ENCODE measurements at regions not wholly inside any gene's neighbourhood (a gene's known extent, or its start where the extent isn't known, plus 50 kb on each side); places are given as distances from the start of the nearest gene placed in this dataset.

DNA sequence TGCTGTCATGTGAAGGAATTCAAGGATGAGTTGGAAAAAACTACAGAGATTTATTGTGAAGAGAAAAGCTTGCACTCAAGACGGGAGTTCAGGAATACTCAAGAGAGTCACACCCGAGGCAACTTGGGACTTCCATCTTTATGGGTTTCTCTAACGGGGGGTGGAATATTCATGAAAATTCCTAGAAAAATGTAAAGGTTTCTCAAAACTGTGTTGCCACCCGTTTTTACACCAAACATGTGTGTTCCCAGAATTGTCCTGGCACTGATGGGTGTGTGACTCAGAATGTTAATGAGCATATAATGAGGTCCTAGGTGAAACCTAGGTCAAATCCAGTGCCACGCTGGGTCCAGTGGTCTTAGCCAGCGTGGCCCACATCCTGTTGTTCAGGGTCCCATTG is 381.5 kb downstream of the CDH26 start:
- DNase-seq (ENCODE audit: low read depth), result no peak
- no peak overlapping the region for H3K4me3 ChIP-seq (ENCODE audit: control insufficient read depth, low read depth, low read length)
- TF ChIP-seq, protein P1, sequence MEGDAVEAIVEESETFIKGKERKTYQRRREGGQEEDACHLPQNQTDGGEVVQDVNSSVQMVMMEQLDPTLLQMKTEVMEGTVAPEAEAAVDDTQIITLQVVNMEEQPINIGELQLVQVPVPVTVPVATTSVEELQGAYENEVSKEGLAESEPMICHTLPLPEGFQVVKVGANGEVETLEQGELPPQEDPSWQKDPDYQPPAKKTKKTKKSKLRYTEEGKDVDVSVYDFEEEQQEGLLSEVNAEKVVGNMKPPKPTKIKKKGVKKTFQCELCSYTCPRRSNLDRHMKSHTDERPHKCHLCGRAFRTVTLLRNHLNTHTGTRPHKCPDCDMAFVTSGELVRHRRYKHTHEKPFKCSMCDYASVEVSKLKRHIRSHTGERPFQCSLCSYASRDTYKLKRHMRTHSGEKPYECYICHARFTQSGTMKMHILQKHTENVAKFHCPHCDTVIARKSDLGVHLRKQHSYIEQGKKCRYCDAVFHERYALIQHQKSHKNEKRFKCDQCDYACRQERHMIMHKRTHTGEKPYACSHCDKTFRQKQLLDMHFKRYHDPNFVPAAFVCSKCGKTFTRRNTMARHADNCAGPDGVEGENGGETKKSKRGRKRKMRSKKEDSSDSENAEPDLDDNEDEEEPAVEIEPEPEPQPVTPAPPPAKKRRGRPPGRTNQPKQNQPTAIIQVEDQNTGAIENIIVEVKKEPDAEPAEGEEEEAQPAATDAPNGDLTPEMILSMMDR (IDR thresholded peaks at IDR 0.05; ENCODE audit: control insufficient read depth, insufficient read depth, low read depth, low read length, missing control alignments), result no peak

DNA sequence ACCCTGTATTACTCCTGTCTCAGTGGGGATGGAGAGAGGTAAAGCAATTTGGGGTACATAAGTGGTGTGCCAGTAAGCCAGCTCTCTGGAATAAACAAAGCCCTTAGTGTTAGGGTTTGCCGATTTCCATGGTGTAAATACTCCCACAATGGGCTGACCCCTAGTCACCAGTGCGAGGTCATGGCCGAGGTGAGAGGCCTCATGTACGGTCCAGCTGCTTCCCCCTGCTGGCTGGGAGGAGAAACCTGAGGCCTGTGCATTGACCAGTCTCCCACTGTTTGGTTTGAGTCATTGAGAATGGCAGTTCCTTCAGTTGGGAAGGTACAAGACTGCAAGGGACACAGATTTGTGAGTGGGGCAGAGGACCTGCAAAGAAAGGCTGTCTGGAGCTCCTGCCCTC is 382.0 kb downstream of the CDH26 start:
- no peak for DNase-seq (ENCODE audit: low read depth)
- TF ChIP-seq, protein P1 (IDR thresholded peaks at IDR 0.05; ENCODE audit: control insufficient read depth, insufficient read depth, low read depth, low read length, missing control alignments), result no peak
- H3K4me3 ChIP-seq (ENCODE audit: control insufficient read depth, low read depth, low read length), result no peak overlapping the region

DNA sequence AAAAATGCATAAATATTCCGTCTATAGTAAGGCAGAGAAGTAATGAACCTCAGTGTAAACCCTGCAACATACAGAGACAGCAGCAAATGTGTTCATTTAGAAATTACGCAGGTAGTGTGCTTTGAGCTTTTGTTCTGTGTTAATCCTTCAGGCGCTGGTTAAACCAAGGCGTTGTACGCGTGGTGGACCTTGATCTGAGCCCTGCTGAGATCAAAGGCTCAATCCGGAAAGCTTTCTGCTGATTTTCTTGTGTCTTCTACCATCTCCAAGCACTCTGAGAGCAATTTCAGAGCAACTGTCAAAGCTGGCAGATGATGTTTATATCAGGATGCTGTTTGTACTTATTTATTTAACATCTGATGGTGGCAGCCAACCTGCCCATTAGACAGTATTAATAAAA is 382.8 kb downstream of the CDH26 start:
- no peak for DNase-seq (ENCODE audit: low read depth)
- H3K4me3 ChIP-seq (ENCODE audit: control insufficient read depth, low read depth, low read length), result no peak overlapping the region
- TF ChIP-seq, protein P1 (IDR thresholded peaks at IDR 0.05; ENCODE audit: control insufficient read depth, insufficient read depth, low read depth, low read length, missing control alignments), result no peak

DNA sequence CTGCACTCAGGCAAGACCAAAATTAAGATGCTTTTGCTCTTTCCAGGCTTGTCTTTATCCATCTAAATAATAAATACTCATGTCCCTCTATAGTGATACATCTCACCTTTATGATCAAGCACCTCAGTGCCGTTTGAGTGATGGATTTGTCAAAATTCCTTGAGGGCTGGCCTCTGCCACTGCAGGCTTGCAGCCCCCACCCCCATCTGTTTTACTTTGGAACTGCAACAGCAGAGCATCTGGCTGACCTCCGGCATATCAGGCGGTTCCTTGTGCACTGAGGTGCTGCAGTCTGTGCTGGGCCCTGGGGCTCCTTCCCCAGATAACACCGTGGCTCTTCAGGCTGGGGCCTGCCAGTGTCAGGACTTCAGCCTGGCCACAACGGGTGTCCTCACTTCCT is 386.9 kb downstream of the CDH26 start:
- H3K4me3 ChIP-seq (ENCODE audit: control insufficient read depth, low read depth, low read length), result no peak overlapping the region
- TF ChIP-seq, protein P1 (IDR thresholded peaks at IDR 0.05; ENCODE audit: control insufficient read depth, insufficient read depth, low read depth, low read length, missing control alignments), result no peak
- DNase-seq (ENCODE audit: low read depth), result no peak

GRCh38 chr20:60349418-60349817 is 391.2 kb downstream of the CDH26 start:
- no peak overlapping the region for H3K4me3 ChIP-seq (ENCODE audit: control insufficient read depth, low read depth, low read length)
- DNase-seq (ENCODE audit: low read depth), result no peak
- TF ChIP-seq, protein P1 (IDR thresholded peaks at IDR 0.05; ENCODE audit: control insufficient read depth, insufficient read depth, low read depth, low read length, missing control alignments), result no peak

DNA sequence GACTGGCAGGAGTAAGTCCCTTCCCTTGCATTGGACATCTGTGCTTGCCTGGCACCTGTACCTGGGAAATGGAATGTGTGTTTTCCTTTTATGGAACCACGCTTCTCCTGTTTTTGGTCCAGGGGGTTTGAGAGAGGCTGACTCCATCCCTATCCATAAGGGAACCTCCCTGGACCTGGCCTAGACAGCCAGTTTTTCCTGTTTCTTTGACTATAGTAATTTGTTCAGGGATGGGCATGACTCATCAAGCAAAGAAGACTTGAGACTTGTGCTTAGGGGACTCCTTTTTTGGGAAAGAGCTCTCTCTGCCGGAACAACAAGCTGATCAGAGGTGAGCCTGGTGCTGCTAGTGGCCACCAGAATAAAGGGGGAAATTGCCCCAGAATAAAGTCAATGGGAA is 393.8 kb downstream of the CDH26 start:
- no peak for DNase-seq (ENCODE audit: low read depth)
- no peak overlapping the region for H3K4me3 ChIP-seq (ENCODE audit: control insufficient read depth, low read depth, low read length)
- TF ChIP-seq, protein P1 (IDR thresholded peaks at IDR 0.05; ENCODE audit: control insufficient read depth, insufficient read depth, low read depth, low read length, missing control alignments), result no peak

DNA sequence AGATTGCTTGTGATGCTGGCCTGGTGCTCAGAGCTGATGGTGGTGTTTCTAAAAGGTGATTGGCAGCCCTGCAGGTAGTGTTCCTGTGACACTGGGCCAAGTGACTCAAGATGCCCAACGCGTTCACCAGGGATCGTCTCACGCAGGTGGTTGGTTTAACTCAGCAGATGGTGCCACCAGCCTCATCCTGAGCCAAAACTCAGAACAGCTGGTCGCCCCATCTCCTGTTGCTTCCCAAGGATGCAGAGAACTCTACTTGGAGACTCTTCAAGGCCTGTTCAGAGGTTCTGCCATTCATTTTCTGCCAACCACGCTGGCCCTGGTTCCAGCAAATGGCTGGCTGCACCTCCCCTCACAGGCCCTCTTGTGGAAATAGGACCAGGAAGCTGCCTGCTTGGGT is 394.4 kb downstream of the CDH26 start:
- no peak overlapping the region for H3K4me3 ChIP-seq (ENCODE audit: control insufficient read depth, low read depth, low read length)
- TF ChIP-seq, protein P1 (IDR thresholded peaks at IDR 0.05; ENCODE audit: control insufficient read depth, insufficient read depth, low read depth, low read length, missing control alignments), result no peak
- DNase-seq (ENCODE audit: low read depth), result no peak
